H9 (cell line): ENCODE measurements at regions not wholly inside any gene's neighbourhood (a gene's known extent, or its start where the extent isn't known, plus 50 kb on each side); places are given as distances from the start of the nearest gene placed in this dataset.

Source experiments
- DNase-seq: peaks from one replicate; pipeline ENCODE4 v3.0.0-alpha.2; 2017
- H2AFZ ChIP-seq: one replicate; pipeline ENCODE4 v1.6.1; 2013; ENCODE audit warnings: mild to moderate bottlenecking, low read length, control low read depth, moderate library complexity
- H2AK5ac ChIP-seq: 2 replicates; pipeline ENCODE4 v1.6.1; 2013; ENCODE audit warnings: low read length, control low read depth, mixed read lengths; ENCODE audit not compliant: insufficient read length
- H2BK120ac ChIP-seq: one replicate; pipeline ENCODE4 v1.6.1; 2013; ENCODE audit warnings: low read depth, mild to moderate bottlenecking, low read length, control low read depth, inconsistent platforms; ENCODE audit not compliant: poor library complexity, severe bottlenecking
- H2BK12ac ChIP-seq: 2 replicates; pipeline ENCODE4 v1.6.1; 2013; ENCODE audit warnings: low read length, control low read depth, mixed read lengths, low read depth; ENCODE audit not compliant: insufficient read length
- H2BK15ac ChIP-seq: 2 replicates; pipeline ENCODE4 v1.6.1; 2013; ENCODE audit warnings: low read depth, low read length, control low read depth
- H2BK20ac ChIP-seq: one replicate; pipeline ENCODE4 v1.6.1; 2013; ENCODE audit warnings: low read depth, mild to moderate bottlenecking, low read length, control low read depth, inconsistent platforms; ENCODE audit not compliant: poor library complexity, severe bottlenecking
- H2BK5ac ChIP-seq: 2 replicates; pipeline ENCODE4 v1.6.1; 2013; ENCODE audit warnings: low read length, control low read depth, mixed read lengths; ENCODE audit not compliant: insufficient read length
- H3K14ac ChIP-seq: 2 replicates; pipeline ENCODE4 v1.6.1; 2013; ENCODE audit warnings: low read length, control low read depth; ENCODE audit not compliant: insufficient read depth
- H3K18ac ChIP-seq: 2 replicates; pipeline ENCODE4 v1.6.1; 2013; ENCODE audit warnings: low read depth, mild to moderate bottlenecking, mixed read lengths, low read length, control low read depth; ENCODE audit not compliant: insufficient read length
- H3K23ac ChIP-seq: 2 replicates; pipeline ENCODE4 v1.6.1; 2013; ENCODE audit warnings: low read length, control low read depth, mixed read lengths, low read depth; ENCODE audit not compliant: insufficient read length
- H3K23me2 ChIP-seq: 2 replicates; pipeline ENCODE4 v1.6.1; 2013; ENCODE audit warnings: low read depth, mild to moderate bottlenecking, mixed read lengths, low read length, control low read depth; ENCODE audit not compliant: insufficient read length, poor library complexity, severe bottlenecking
- H3K27ac ChIP-seq: 2 replicates; pipeline ENCODE4 v1.5.1; 2013; ENCODE audit warnings: low read length, control low read depth, mixed read lengths, low read depth; ENCODE audit not compliant: insufficient read length
- H3K27me3 ChIP-seq: 2 replicates; pipeline ENCODE4 v1.6.1; 2013; ENCODE audit warnings: low read length, control low read depth, inconsistent platforms; ENCODE audit not compliant: insufficient read depth
- H3K4ac ChIP-seq: 2 replicates; pipeline ENCODE4 v1.6.1; 2013; ENCODE audit warnings: low read depth, mild to moderate bottlenecking, control low read depth, inconsistent platforms, low read length, moderate library complexity
- H3K4me1 ChIP-seq: 2 replicates; pipeline ENCODE4 v1.6.1; 2013; ENCODE audit warnings: low read length, control low read depth, inconsistent platforms; ENCODE audit not compliant: insufficient read depth
- H3K4me2 ChIP-seq: 2 replicates; pipeline ENCODE4 v1.6.1; 2013; ENCODE audit warnings: low read length, control low read depth, mixed read lengths; ENCODE audit not compliant: insufficient read length, insufficient read depth
- H3K56ac ChIP-seq: 2 replicates; pipeline ENCODE4 v1.6.1; 2013; ENCODE audit warnings: low read depth, mild to moderate bottlenecking, mixed read lengths, low read length, control low read depth; ENCODE audit not compliant: insufficient read length
- H3K79me1 ChIP-seq: 2 replicates; pipeline ENCODE4 v1.6.1; 2013; ENCODE audit warnings: low read depth, mild to moderate bottlenecking, moderate library complexity, low read length, control low read depth, inconsistent platforms; ENCODE audit not compliant: insufficient read depth, poor library complexity, severe bottlenecking
- H3K79me2 ChIP-seq: 2 replicates; pipeline ENCODE4 v1.6.1; 2013; ENCODE audit warnings: low read length, control low read depth, inconsistent platforms; ENCODE audit not compliant: insufficient read depth
- H3K9ac ChIP-seq: 2 replicates; pipeline ENCODE4 v1.6.1; 2013; ENCODE audit warnings: low read length, control low read depth, mixed read lengths; ENCODE audit not compliant: insufficient read length; ENCODE audit errors: extremely low read depth
- H3K9me3 ChIP-seq: one replicate; pipeline ENCODE4 v1.6.1; 2013; ENCODE audit warnings: low read depth, low read length, inconsistent platforms; ENCODE audit not compliant: control insufficient read depth
- H3T11ph ChIP-seq: one replicate; pipeline ENCODE4 v1.6.1; 2013; ENCODE audit warnings: mild to moderate bottlenecking, low read length, control low read depth, inconsistent platforms
- H4K20me1 ChIP-seq: one replicate; pipeline ENCODE4 v1.6.1; 2013; ENCODE audit not compliant: control insufficient read depth, insufficient read length, insufficient read depth
- H4K5ac ChIP-seq: 2 replicates; pipeline ENCODE4 v1.6.1; 2013; ENCODE audit warnings: low read depth, mild to moderate bottlenecking, mixed read lengths, low read length, control low read depth; ENCODE audit not compliant: insufficient read length
- H4K8ac ChIP-seq: replicated peaks from 2 replicates; pipeline ENCODE4 v1.6.1; 2013; ENCODE audit warnings: low read length, control low read depth, mixed read lengths, low read depth; ENCODE audit not compliant: insufficient read length
- H4K91ac ChIP-seq: 2 replicates; pipeline ENCODE4 v1.6.1; 2013; ENCODE audit warnings: low read depth, mild to moderate bottlenecking, moderate library complexity, mixed read lengths, low read length, control low read depth; ENCODE audit not compliant: insufficient read length
- H3K27ac Mint-ChIP-seq, 3 experiments: 2 replicates in 2 of 3; 3 replicates in 1 of 3; pipeline ENCODE4 v1.8.0; 2020 to 2021; ENCODE audit warnings: mixed read lengths in 3 of 3, mild to moderate bottlenecking in 1 of 3, moderate library complexity in 1 of 3
- H3K27me3 Mint-ChIP-seq: 2 replicates; pipeline ENCODE4 v1.8.0; 2021; ENCODE audit warnings: low read depth, mild to moderate bottlenecking, moderate library complexity, mixed read lengths
- H3K36me3 Mint-ChIP-seq, 3 experiments: 2 replicates in 2 of 3; 3 replicates in 1 of 3; pipeline ENCODE4 v1.8.0; 2020 to 2021; ENCODE audit warnings: low read depth in 3 of 3, mixed read lengths in 3 of 3; ENCODE audit not compliant: insufficient read depth in 1 of 3
- H3K4me1 Mint-ChIP-seq, 2 experiments: 2 replicates each; pipeline ENCODE4 v1.8.0; 2020; ENCODE audit warnings: mixed read lengths in 2 of 2
- H3K4me3 Mint-ChIP-seq, 2 experiments: 2 replicates in 1 of 2; 3 replicates in 1 of 2; pipeline ENCODE4 v1.8.0; 2020 to 2021; ENCODE audit warnings: mild to moderate bottlenecking in 2 of 2, mixed read lengths in 2 of 2, moderate library complexity in 1 of 2
- H3K9me3 Mint-ChIP-seq, 2 experiments: 2 replicates in 1 of 2; 3 replicates in 1 of 2; pipeline ENCODE4 v1.8.0; 2020; ENCODE audit warnings: mild to moderate bottlenecking in 2 of 2, mixed read lengths in 2 of 2, moderate library complexity in 1 of 2
- CTCF ChIP-seq: fragments of 200-600 bp; sonication (generic); conservative IDR thresholded peaks from 3 replicates; pipeline ENCODE4 v1.8.0; 2021; ENCODE audit warnings: antibody characterized with exemption, mild to moderate bottlenecking
- WGBS: extraction: QIAGEN DNeasy Blood & Tissue Kit; methylation state at CpG from one replicate; pipeline ENCODE4 v1.1.7; 2013; ENCODE audit warnings: missing lambda C conversion rate, low lambda C conversion rate, mixed read lengths; ENCODE audit not compliant: insufficient read length; ENCODE audit errors: extremely low coverage; 5-methylcytosine and 5-hydroxymethylcytosine counted together

- Histone ChIP-seq H3K56ac (no peak overlapping the region), H2BK12ac (no peak overlapping the region), H2BK15ac (no peak overlapping the region), H3K9me3 (no peaks in the 10 kb centered on the region), H3T11ph (no peak overlapping the region), H3K4me1 (no peaks in the 10 kb centered on the region), H2AK5ac (no peak overlapping the region), H4K8ac (no peak overlapping the region), H4K5ac (no peak overlapping the region), H3K9ac (no peak overlapping the region), H2AFZ (no peak overlapping the region), H3K4me2 (no peak overlapping the region), H3K23me2 (no peaks in the 10 kb centered on the region), H3K27me3 (no peaks in the 10 kb centered on the region), H3K79me2 (no peaks in the 10 kb centered on the region), H3K27ac (no peak overlapping the region), H4K20me1 (no peaks in the 10 kb centered on the region), H3K23ac (no peak overlapping the region), H3K14ac (no peak overlapping the region), H3K4ac (no peak overlapping the region), H4K91ac (no peak overlapping the region), H3K79me1 (no peaks in the 10 kb centered on the region), H3K18ac (no peak overlapping the region), H2BK20ac (no peak overlapping the region), H2BK5ac (no peak overlapping the region), H2BK120ac (no peak overlapping the region)
- no peak for DNase-seq
- TF ChIP-seq CTCF, result no peak
- H3K9me3 Mint-ChIP-seq, result no peaks in the 10 kb centered on the region
- no CpG with 5 or more reads among the region's 2 CpGs for WGBS
- H3K27ac Mint-ChIP-seq, result no peak overlapping the region
- no peak overlapping the region for H3K4me3 Mint-ChIP-seq
- no peaks in the 10 kb centered on the region for H3K27me3 Mint-ChIP-seq
- no peaks in the 10 kb centered on the region; a peak in 1 of 4 replicates for H3K4me1 Mint-ChIP-seq
- no peaks in the 10 kb centered on the region for H3K36me3 Mint-ChIP-seq
Observed at GRCh38 chr2:198691236-198691635, 766.5 kb downstream of the SATB2 start.
